ENCODE measurements at regions not wholly inside any gene's neighbourhood (a gene's known extent, or its start where the extent isn't known, plus 50 kb on each side); places are given as distances from the start of the nearest gene placed in this dataset.

DNA sequence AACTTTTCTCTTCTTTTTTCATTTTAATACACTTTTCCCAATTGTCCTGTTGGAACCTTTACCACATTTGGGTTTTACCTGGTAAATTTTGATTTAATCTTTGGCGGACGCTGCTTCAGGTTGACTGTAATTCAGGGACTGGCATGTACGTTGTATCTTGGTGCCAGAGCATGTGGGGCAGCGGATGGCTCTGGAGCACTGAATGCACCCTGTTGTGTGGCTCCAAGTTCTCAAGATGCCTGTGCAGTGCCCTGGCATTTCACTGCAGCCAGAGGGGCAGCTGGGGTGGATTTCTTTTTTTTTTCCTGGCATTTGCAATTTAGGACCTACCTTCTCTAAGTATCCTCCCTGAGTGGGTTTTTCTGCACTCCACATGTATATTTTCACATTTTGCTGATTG, 242.2 kb downstream of the BLID start:
- no peaks in the 10 kb centered on the region for H3K27me3 ChIP-seq (ENCODE audit: insufficient read depth, low read depth, low read length)
- H3F3A ChIP-seq (ENCODE audit: insufficient read depth, low read length, poor library complexity, severe bottlenecking), result no peaks in the 10 kb centered on the region
- no peak overlapping the region for H3K4me3 ChIP-seq (ENCODE audit: low read length)
- H3K9me2 ChIP-seq (ENCODE audit: insufficient read depth, low read length), result no peaks in the 10 kb centered on the region
- no peak for TF ChIP-seq MXI1 (conservative IDR thresholded peaks at IDR 0.05; ENCODE audit: poor library complexity, severe bottlenecking)
- TF ChIP-seq, protein P1, sequence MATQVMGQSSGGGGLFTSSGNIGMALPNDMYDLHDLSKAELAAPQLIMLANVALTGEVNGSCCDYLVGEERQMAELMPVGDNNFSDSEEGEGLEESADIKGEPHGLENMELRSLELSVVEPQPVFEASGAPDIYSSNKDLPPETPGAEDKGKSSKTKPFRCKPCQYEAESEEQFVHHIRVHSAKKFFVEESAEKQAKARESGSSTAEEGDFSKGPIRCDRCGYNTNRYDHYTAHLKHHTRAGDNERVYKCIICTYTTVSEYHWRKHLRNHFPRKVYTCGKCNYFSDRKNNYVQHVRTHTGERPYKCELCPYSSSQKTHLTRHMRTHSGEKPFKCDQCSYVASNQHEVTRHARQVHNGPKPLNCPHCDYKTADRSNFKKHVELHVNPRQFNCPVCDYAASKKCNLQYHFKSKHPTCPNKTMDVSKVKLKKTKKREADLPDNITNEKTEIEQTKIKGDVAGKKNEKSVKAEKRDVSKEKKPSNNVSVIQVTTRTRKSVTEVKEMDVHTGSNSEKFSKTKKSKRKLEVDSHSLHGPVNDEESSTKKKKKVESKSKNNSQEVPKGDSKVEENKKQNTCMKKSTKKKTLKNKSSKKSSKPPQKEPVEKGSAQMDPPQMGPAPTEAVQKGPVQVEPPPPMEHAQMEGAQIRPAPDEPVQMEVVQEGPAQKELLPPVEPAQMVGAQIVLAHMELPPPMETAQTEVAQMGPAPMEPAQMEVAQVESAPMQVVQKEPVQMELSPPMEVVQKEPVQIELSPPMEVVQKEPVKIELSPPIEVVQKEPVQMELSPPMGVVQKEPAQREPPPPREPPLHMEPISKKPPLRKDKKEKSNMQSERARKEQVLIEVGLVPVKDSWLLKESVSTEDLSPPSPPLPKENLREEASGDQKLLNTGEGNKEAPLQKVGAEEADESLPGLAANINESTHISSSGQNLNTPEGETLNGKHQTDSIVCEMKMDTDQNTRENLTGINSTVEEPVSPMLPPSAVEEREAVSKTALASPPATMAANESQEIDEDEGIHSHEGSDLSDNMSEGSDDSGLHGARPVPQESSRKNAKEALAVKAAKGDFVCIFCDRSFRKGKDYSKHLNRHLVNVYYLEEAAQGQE (IDR thresholded peaks at IDR 0.05; ENCODE audit: borderline replicate concordance), result no peak
- TF ChIP-seq TAF1 (IDR thresholded peaks at IDR 0.05; ENCODE audit: low read depth), result no peak
- TF ChIP-seq, protein P2, sequence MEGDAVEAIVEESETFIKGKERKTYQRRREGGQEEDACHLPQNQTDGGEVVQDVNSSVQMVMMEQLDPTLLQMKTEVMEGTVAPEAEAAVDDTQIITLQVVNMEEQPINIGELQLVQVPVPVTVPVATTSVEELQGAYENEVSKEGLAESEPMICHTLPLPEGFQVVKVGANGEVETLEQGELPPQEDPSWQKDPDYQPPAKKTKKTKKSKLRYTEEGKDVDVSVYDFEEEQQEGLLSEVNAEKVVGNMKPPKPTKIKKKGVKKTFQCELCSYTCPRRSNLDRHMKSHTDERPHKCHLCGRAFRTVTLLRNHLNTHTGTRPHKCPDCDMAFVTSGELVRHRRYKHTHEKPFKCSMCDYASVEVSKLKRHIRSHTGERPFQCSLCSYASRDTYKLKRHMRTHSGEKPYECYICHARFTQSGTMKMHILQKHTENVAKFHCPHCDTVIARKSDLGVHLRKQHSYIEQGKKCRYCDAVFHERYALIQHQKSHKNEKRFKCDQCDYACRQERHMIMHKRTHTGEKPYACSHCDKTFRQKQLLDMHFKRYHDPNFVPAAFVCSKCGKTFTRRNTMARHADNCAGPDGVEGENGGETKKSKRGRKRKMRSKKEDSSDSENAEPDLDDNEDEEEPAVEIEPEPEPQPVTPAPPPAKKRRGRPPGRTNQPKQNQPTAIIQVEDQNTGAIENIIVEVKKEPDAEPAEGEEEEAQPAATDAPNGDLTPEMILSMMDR (IDR thresholded peaks at IDR 0.05; ENCODE audit: poor library complexity, severe bottlenecking), result no peak
- TF ChIP-seq POLR2AphosphoS5 (IDR thresholded peaks at IDR 0.05), result no peak
- TF ChIP-seq RAD21 (conservative IDR thresholded peaks at IDR 0.05), result no peak
- no peak for TF ChIP-seq EP300 (conservative IDR thresholded peaks at IDR 0.05; ENCODE audit: poor library complexity, severe bottlenecking)
- H4K20me1 ChIP-seq (ENCODE audit: insufficient read depth), result no peaks in the 10 kb centered on the region
- H3K9ac ChIP-seq (ENCODE audit: low read length), result no peak overlapping the region
- H3K36me3 ChIP-seq (ENCODE audit: insufficient read depth, low read length), result no peaks in the 10 kb centered on the region
- no peak overlapping the region for H3K4me2 ChIP-seq (ENCODE audit: low read length)
- no peak overlapping the region for H3K27ac ChIP-seq (ENCODE audit: low read length)
- H3K9me3 ChIP-seq (ENCODE audit: low read length), result no peaks in the 10 kb centered on the region
- H2AFZ ChIP-seq (ENCODE audit: low read depth, low read length), result no peak overlapping the region
- no peaks in the 10 kb centered on the region for H3K79me2 ChIP-seq (replicated peaks; ENCODE audit: insufficient read depth, low read length)

DNA sequence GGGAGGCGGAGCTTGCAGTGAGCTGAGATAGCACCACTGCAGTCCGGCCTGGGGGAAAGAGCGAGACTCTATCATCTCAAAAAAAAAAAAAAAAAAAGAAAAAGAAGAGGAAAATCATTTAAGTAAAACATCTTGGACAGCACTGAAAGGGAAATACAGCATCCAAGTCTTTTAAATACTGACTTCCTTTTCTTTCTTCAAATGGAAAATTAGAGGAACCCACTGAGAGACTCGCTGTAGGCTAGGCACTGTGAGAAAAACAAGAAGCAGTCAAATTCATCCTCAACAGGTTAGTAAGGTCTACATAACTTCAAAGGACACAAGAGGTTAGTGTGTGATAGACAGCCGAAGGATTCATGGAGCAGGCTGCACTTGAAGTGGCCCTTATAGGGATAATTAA, 243.7 kb downstream of the BLID start:
- no peaks in the 10 kb centered on the region for H3K36me3 ChIP-seq (ENCODE audit: insufficient read depth, low read length)
- no peaks in the 10 kb centered on the region for H4K20me1 ChIP-seq (ENCODE audit: insufficient read depth)
- no peaks in the 10 kb centered on the region for H3K79me2 ChIP-seq (replicated peaks; ENCODE audit: insufficient read depth, low read length)
- H3K27ac ChIP-seq (ENCODE audit: low read length), result no peak overlapping the region
- H3K4me3 ChIP-seq (ENCODE audit: low read length), result no peak overlapping the region
- TF ChIP-seq SMC3 (conservative IDR thresholded peaks at IDR 0.05; ENCODE audit: poor library complexity), result no peak
- no peak for TF ChIP-seq EP300 (conservative IDR thresholded peaks at IDR 0.05; ENCODE audit: poor library complexity, severe bottlenecking)
- no peak for TF ChIP-seq EZH2 (IDR thresholded peaks at IDR 0.05; ENCODE audit: borderline replicate concordance, insufficient read depth, low read length, poor library complexity, severe bottlenecking)
- TF ChIP-seq, protein P1 (IDR thresholded peaks at IDR 0.05; ENCODE audit: borderline replicate concordance), result no peak
- no peak for TF ChIP-seq POLR2AphosphoS5 (IDR thresholded peaks at IDR 0.05)
- no peak for TF ChIP-seq RAD21 (conservative IDR thresholded peaks at IDR 0.05)
- TF ChIP-seq, protein P2 (IDR thresholded peaks at IDR 0.05; ENCODE audit: poor library complexity, severe bottlenecking), result no peak
- no peak for TF ChIP-seq MXI1 (conservative IDR thresholded peaks at IDR 0.05; ENCODE audit: poor library complexity, severe bottlenecking)
- no peak for TF ChIP-seq TAF1 (IDR thresholded peaks at IDR 0.05; ENCODE audit: low read depth)
- no peaks in the 10 kb centered on the region for H3F3A ChIP-seq (ENCODE audit: insufficient read depth, low read length, poor library complexity, severe bottlenecking)
- H3K9me3 ChIP-seq (ENCODE audit: low read length), result no peaks in the 10 kb centered on the region
- no peak overlapping the region for H2AFZ ChIP-seq (ENCODE audit: low read depth, low read length)
- H3K9ac ChIP-seq (ENCODE audit: low read length), result no peak overlapping the region
- H3K27me3 ChIP-seq (ENCODE audit: insufficient read depth, low read depth, low read length), result no peaks in the 10 kb centered on the region
- no peak overlapping the region for H3K4me2 ChIP-seq (ENCODE audit: low read length)
- H3K9me2 ChIP-seq (ENCODE audit: insufficient read depth, low read length), result no peaks in the 10 kb centered on the region

All from neural cell (in vitro differentiated cells).